ACC112 (cell line): ENCODE measurements at regions not wholly inside any gene's neighbourhood (a gene's known extent, or its start where the extent isn't known, plus 50 kb on each side); places are given as distances from the start of the nearest gene placed in this dataset.
A peak's percentile ranks its signal among the peaks of the same experiment; 100 is the strongest.

ENCODE experiments used
- H2AFZ ChIP-seq: fragments of 200-600 bp; sonication (generic); one replicate; pipeline ENCODE4 v1.6.0; 2017; ENCODE audit warnings: antibody characterized with exemption, low read length; ENCODE audit not compliant: unreplicated experiment
- H3K27ac ChIP-seq: fragments of 200-600 bp; sonication (generic); 2 replicates; pipeline ENCODE4 v1.5.1; 2014; ENCODE audit warnings: low read depth, mild to moderate bottlenecking, antibody characterized with exemption, low read length, moderate library complexity
- H3K27me3 ChIP-seq: fragments of 200-600 bp; sonication (generic); 2 replicates; pipeline ENCODE4 v1.6.1; 2014; ENCODE audit warnings: mild to moderate bottlenecking, antibody characterized with exemption, low read length, moderate library complexity, mixed read lengths; ENCODE audit not compliant: insufficient read depth
- H3K36me3 ChIP-seq: fragments of 200-600 bp; sonication (generic); 2 replicates; pipeline ENCODE4 v1.6.1; 2016; ENCODE audit warnings: mild to moderate bottlenecking, antibody characterized with exemption, low read length, moderate library complexity, mixed read lengths; ENCODE audit not compliant: insufficient read depth
- H3K4me1 ChIP-seq: fragments of 200-600 bp; sonication (generic); one replicate; pipeline ENCODE4 v1.6.1; 2016; ENCODE audit warnings: low read length, mixed read lengths; ENCODE audit not compliant: insufficient read depth, unreplicated experiment, control insufficient read depth
- H3K4me3 ChIP-seq: fragments of 200-600 bp; sonication (generic); 2 replicates; pipeline ENCODE4 v1.5.1; 2014; ENCODE audit warnings: mild to moderate bottlenecking, low read depth, low read length
- H3K79me2 ChIP-seq: fragments of 200-600 bp; sonication (generic); one replicate; pipeline ENCODE4 v1.6.0; 2016; ENCODE audit warnings: low read length; ENCODE audit not compliant: control insufficient read depth, unreplicated experiment, insufficient read depth

DNA sequence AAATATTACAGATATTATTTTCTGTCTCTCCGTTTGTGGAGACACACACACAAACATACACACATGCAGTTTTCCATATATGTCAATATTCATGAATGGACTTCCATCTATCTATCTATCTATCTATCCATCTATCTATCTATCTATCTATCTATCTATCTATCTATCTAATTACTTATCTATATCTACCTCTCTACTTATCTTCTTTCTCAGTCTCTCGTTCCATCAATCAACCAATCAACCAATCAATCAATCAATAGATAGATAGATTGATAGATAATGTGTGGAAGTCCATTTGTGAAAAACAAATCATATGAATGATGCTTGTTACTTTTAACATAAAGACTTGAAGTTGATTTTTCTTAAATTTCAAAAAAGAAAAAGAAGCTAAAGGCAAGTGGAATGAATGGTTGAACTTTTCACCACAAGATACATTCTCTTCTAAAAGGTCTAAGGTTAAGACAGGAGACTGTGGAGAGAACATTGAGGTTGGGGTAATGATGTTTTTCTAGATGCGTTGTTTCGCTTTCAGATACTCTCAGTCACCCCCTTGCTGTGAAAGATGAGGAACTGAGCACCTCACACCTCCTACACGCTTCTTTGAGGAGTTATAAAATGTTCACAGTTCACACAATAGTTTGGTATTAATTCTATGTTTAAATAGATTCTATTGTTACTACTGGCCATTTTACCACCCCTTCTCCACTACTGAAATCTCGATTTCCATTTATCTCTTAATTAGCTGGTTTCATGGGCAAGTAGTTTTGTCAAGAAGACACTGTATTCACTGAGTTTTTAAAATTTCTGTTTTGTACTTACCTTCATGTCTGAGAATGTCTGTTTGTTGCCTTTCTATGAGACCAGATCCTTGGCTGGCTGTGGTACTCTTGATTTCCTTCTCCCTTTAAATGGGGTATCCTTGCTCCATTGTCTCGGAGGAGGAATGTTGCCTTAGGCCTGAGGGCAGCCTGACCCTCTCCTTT lies 114.1 kb downstream of the EMX2 start:
- H3K27ac ChIP-seq = no peak overlapping the region

DNA sequence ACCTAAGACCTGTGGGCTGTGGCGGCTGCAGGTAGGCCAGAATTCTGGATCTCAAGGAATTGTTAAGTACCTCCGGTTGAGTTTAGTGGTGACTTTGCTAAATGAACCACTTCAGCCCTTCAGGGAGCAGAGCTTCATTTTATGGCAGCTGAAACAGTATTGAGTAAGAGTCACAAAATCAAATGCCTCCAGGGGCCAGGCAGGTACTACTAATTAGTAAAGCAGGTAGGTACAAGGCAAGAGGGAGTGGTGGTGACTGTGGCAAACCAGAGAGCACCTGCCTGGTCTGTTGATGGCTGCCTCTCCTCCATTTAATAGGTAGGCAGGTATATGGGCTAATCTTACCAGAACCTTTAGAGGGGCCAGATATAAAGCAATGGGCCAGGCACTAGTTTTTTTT lies 118.8 kb downstream of the EMX2 start:
- no peaks in the 10 kb centered on the region for H3K27me3 ChIP-seq
- H3K4me3 ChIP-seq = no peak overlapping the region
- H3K79me2 ChIP-seq = no peaks in the 10 kb centered on the region

More for the DNA sequence above, 114.1 kb downstream of the EMX2 start:
- Histone ChIP-seq H3K27me3 (no peaks in the 10 kb centered on the region), H3K4me3 (no peak overlapping the region), H3K4me1 (peaks cover 5% of the 10 kb centered on the region), H3K36me3 (no peaks in the 10 kb centered on the region), H2AFZ (no peak overlapping the region), H3K79me2 (no peaks in the 10 kb centered on the region)

GRCh38 chr10:117662126-117662525 lies 119.6 kb downstream of the EMX2 start:
- Histone ChIP-seq H3K79me2 (no peaks in the 10 kb centered on the region), H3K27me3 (no peaks in the 10 kb centered on the region)

More for the DNA sequence above, 118.8 kb downstream of the EMX2 start:
- no peaks in the 10 kb centered on the region for H3K36me3 ChIP-seq
- no peak overlapping the region for H2AFZ ChIP-seq
- H3K4me1 ChIP-seq = no peaks in the 10 kb centered on the region
- H3K27ac ChIP-seq = no peak overlapping the region

DNA sequence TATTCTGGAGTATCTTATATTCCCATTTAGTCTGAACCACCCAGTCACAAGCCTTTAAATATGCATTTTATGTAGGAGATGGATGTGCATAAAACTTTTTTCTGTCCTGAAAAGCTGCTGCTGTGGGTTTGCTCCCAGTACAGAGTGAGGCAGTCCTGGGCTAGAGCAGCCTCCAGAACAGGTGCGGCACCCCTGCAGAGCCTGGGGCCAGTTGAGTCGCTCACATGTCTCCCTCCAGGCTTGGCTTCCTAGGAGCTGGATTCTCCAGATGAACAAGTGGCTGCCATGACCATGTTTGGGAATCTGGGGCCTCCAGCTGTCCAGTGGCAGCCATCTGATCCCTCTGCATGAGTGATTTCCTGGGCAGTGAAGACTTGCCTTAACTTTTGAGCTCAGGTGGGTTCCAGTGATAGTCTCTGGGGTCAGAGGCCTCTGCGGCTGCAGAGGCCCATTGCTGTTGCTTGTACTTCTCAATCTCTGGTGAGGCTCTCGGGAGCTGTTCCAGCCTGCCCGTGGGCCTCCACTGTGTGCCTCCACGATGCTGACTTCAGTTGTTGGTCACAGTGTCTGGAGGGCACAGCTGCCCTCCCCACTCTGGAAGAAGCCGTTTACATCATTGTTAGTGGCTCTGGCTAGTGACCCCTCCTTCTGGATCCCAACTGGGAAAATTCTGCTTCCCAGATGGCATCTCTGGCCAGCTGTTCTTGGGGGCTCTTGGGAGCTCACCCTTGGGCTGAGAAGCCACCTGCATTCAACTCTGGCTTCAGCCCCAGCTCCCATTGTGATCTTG lies 120.4 kb downstream of the EMX2 start:
- no peak overlapping the region for H2AFZ ChIP-seq

More at GRCh38 chr10:117662126-117662525, 119.6 kb downstream of the EMX2 start:
- Histone ChIP-seq H3K36me3 (no peaks in the 10 kb centered on the region), H2AFZ (no peak overlapping the region), H3K27ac (no peak overlapping the region), H3K4me1 (no peaks in the 10 kb centered on the region), H3K4me3 (no peak overlapping the region)

GRCh38 chr10:117663750-117664149 lies 121.2 kb downstream of the EMX2 start:
- no peak overlapping the region for H3K4me3 ChIP-seq
- H3K79me2 ChIP-seq = no peaks in the 10 kb centered on the region
- no peaks in the 10 kb centered on the region for H3K27me3 ChIP-seq
- no peaks in the 10 kb centered on the region for H3K36me3 ChIP-seq
- no peaks in the 10 kb centered on the region for H3K4me1 ChIP-seq
- H2AFZ ChIP-seq = no peak overlapping the region
- peak overlapping the region; percentile 55 for H3K27ac ChIP-seq

More for the DNA sequence above, 120.4 kb downstream of the EMX2 start:
- peak overlapping the region; percentile 55 for H3K27ac ChIP-seq
- H3K4me3 ChIP-seq = no peak overlapping the region
- H3K27me3 ChIP-seq = no peaks in the 10 kb centered on the region
- no peaks in the 10 kb centered on the region for H3K36me3 ChIP-seq
- H3K79me2 ChIP-seq = no peaks in the 10 kb centered on the region
- H3K4me1 ChIP-seq = no peaks in the 10 kb centered on the region

- no peaks in the 10 kb centered on the region for H3K79me2 ChIP-seq
- H3K4me3 ChIP-seq = no peak overlapping the region
- H2AFZ ChIP-seq = no peak overlapping the region
- H3K36me3 ChIP-seq = no peaks in the 10 kb centered on the region
- H3K4me1 ChIP-seq = no peaks in the 10 kb centered on the region
- no peaks in the 10 kb centered on the region for H3K27me3 ChIP-seq
- H3K27ac ChIP-seq = no peak overlapping the region
These were observed 121.7 kb downstream of the EMX2 start for GRCh38 chr10:117664288-117664687.

DNA sequence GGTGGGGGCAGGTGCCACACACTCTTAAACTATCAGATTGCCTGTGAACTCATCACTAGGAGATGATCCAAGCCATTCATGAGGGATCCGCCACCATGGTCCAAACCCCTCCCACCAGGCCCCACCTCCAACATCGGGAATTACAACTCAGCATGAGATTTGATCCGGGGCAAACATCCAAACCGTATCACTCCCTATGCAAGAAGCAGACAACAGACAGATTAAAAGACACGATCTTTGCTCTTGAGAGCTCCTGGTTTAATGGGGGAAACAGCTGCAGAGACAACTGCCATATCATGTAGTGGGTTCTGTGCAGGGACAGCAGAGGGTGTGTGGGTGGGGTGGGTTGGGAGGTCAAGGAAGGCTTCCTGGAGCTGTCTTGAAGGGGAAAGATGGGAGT lies 123.6 kb downstream of the EMX2 start:
- Histone ChIP-seq H2AFZ (no peak overlapping the region), H3K27me3 (no peaks in the 10 kb centered on the region), H3K4me3 (no peak overlapping the region), H3K4me1 (no peaks in the 10 kb centered on the region), H3K36me3 (no peaks in the 10 kb centered on the region), H3K79me2 (no peaks in the 10 kb centered on the region), H3K27ac (no peak overlapping the region)

DNA sequence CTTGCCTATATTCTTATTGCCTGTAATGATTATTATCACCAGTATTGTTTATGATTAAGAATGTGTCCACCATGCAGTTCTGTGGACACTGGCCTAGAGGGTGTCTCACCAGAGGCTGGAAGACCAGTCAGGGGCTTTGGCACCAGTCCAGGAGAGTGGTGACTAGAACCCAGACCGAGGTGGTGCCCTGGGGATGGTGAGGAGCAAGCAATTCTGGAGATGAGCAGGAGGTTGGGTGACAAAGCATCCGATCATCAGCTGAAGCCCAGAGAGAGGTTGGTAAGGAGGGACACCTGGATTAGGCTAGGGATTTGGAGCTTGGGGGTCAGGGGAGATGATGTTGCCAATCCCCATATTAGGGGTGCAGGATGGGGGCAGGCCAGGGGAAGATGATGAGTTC lies 124.4 kb downstream of the EMX2 start:
- H3K36me3 ChIP-seq = no peaks in the 10 kb centered on the region
- no peak overlapping the region for H3K27ac ChIP-seq
- H3K4me3 ChIP-seq = no peak overlapping the region
- H3K27me3 ChIP-seq = no peaks in the 10 kb centered on the region
- H3K4me1 ChIP-seq = no peaks in the 10 kb centered on the region
- no peaks in the 10 kb centered on the region for H3K79me2 ChIP-seq
- H2AFZ ChIP-seq = no peak overlapping the region

- H2AFZ ChIP-seq = no peak overlapping the region
- no peak overlapping the region for H3K4me3 ChIP-seq
- no peak overlapping the region for H3K27ac ChIP-seq
- no peaks in the 10 kb centered on the region for H3K4me1 ChIP-seq
- no peaks in the 10 kb centered on the region for H3K79me2 ChIP-seq
- no peaks in the 10 kb centered on the region for H3K36me3 ChIP-seq
- H3K27me3 ChIP-seq = no peaks in the 10 kb centered on the region
These were observed 125.3 kb downstream of the EMX2 start for GRCh38 chr10:117667831-117668230.

DNA sequence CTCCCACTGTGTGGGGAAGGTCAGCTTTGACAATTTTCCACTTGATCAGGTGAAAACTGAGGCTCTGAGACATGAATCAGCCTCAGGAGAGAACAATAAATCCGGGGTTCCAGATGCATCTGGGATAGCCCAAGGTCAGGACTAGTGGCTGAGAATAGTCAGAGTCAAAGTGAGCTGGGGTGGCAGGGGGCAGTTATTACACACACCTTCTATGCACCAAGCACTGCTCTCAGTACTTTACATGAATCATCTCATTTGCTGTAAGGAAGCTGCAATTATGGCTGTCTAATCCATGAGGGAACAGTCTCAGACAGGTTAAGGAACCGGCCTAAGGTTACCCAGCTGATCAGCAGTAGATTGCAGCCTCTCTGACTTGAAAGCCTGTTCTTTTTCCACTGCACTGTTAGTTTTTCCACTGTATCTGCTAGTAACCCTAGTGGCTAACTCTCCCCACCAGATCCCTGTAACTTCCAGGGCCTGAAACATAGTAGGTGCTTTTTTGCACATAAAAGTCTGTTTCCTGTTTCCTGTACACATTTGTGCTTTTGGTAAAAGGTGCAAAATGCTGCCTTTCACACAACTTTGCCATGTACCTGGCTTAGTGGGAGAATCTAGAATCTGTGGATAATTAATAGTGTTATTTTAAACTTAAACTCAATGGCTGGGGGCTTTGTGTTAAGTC lies 125.9 kb downstream of the EMX2 start:
- Histone ChIP-seq H3K4me3 (no peak overlapping the region), H3K27me3 (no peaks in the 10 kb centered on the region), H3K79me2 (no peaks in the 10 kb centered on the region), H3K27ac (no peak overlapping the region), H3K4me1 (no peaks in the 10 kb centered on the region), H2AFZ (no peak overlapping the region), H3K36me3 (no peaks in the 10 kb centered on the region)
